ENCODE measurements at regions not wholly inside any gene's neighbourhood (a gene's known extent, or its start where the extent isn't known, plus 50 kb on each side); places are given as distances from the start of the nearest gene placed in this dataset.

- no peak for DNase-seq
Measured at GRCh38 chr11:27187848-27188621, 147.4 kb downstream of the BBOX1 start.

- DNase-seq = no peak
Measured at GRCh38 chr11:27187075-27187847, 146.6 kb downstream of the BBOX1 start.

GRCh38 chr11:27186580-27186979, 146.0 kb downstream of the BBOX1 start:
- DNase-seq = no peak

- DNase-seq = no peak
Measured at GRCh38 chr11:27184458-27185312, 144.1 kb downstream of the BBOX1 start.

GRCh38 chr11:27183672-27184457, 143.2 kb downstream of the BBOX1 start:
- DNase-seq = peak; percentile 53

- DNase-seq = no peak
Measured at GRCh38 chr11:27179334-27179733, 138.7 kb downstream of the BBOX1 start.

- no peak for DNase-seq
Measured at GRCh38 chr11:27178859-27179258, 138.2 kb downstream of the BBOX1 start.
